22Rv1 (cell line): ENCODE measurements at regions not wholly inside any gene's neighbourhood (a gene's known extent, or its start where the extent isn't known, plus 50 kb on each side); places are given as distances from the start of the nearest gene placed in this dataset.

Experiments
- H3K27ac ChIP-seq: fragments of 450-650 bp; 2 replicates; pipeline ENCODE4 v1.5.1; 2017
- CTCF ChIP-seq: fragments of 450-650 bp; IDR thresholded peaks from 2 replicates; pipeline ENCODE4 v1.5.1; 2017; ENCODE audit warnings: mild to moderate bottlenecking
- ZFX ChIP-seq: fragments of 450-650 bp; IDR thresholded peaks from 2 replicates; pipeline ENCODE4 v1.6.1; 2017; ENCODE audit warnings: antibody characterized with exemption, borderline replicate concordance

GRCh38 chr7:26447116-26447515 lies 155.5 kb downstream of the SNX10 start:
- TF ChIP-seq ZFX (no peak), CTCF (no peak)
- no peak overlapping the region for H3K27ac ChIP-seq

GRCh38 chr7:26449175-26450165 lies 157.8 kb downstream of the SNX10 start:
- no peak for TF ChIP-seq CTCF
- TF ChIP-seq ZFX: no peak
- no peak overlapping the region for H3K27ac ChIP-seq

- no peak for TF ChIP-seq CTCF
- TF ChIP-seq ZFX: no peak
- H3K27ac ChIP-seq: no peak overlapping the region
Measured at GRCh38 chr7:26451997-26452396, 160.3 kb downstream of the SNX10 start.

- TF ChIP-seq CTCF (no peak), ZFX (no peak)
- H3K27ac ChIP-seq: no peak overlapping the region
Measured at GRCh38 chr7:26454180-26454579, 162.5 kb downstream of the SNX10 start.

- no peak overlapping the region for H3K27ac ChIP-seq
- no peak for TF ChIP-seq CTCF
- no peak for TF ChIP-seq ZFX
Measured at GRCh38 chr7:26457696-26458327, 166.2 kb downstream of the SNX10 start.

GRCh38 chr7:26458466-26459145 lies 166.9 kb downstream of the SNX10 start:
- TF ChIP-seq CTCF (no peak), ZFX (no peak)
- no peak overlapping the region for H3K27ac ChIP-seq
